ENCODE measurements at regions not wholly inside any gene's neighbourhood (a gene's known extent, or its start where the extent isn't known, plus 50 kb on each side); places are given as distances from the start of the nearest gene placed in this dataset.

- no peak for DNase-seq (ENCODE audit: low read depth in 3 of 3, low spot score in 2 of 3)
Measured at GRCh38 chr2:120863146-120863545, 127.5 kb downstream of the GLI2 start.

DNA sequence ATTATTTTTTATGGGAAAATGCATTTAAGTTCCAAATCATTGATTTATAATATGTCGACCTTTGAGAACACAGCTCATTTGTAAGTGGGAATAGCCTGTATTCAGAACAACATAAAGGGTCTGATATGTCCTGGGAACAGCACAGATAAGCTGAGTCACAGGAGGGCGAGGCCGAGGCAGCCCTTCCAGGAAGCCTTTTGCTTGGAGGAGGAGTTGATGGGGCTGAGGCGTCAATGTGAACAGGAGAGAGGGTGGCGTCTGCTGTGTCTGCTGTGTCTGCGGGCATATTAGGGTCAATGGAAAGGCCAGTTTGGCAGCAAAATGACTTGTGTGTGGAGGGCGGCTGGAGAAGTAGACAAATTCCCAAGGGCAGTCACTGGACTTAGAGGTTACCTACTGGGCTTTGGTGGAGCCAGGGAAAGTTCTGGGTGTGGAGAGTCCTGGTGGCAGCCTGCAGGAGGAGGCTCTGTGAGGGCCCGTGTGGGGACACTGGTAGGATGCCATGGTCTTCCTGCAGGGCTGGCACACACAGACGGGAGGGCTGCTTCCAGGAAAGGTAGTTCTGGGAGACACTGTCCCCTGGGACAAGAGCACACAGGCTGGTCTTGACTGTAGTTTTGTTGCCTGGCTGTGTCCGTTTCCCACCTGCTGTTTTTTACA, 128.1 kb downstream of the GLI2 start:
- no peak for DNase-seq (ENCODE audit: low read depth in 3 of 3, low spot score in 2 of 3)

DNA sequence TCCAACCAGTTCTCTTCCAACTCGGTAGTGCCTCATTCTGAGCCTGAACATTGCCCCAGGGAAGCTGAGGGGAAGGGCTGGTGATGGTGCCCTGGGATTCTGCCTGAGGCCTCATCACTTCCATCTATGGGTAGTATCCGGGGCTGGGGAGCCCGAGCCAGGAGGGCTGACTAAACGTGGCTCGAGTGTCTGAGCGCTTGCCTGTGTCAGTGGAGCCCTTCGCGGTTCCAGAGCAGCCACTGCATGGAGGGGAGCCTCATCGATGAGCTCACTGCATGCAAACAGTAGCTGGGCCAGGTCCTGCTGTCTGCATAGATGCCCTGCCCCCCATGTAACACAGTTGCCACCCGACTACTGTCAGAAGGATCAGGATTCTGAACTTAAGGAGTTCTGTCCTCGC, 129.3 kb downstream of the GLI2 start:
- DNase-seq (ENCODE audit: low read depth in 3 of 3, low spot score in 2 of 3), result no peak

GRCh38 chr2:120865656-120866055, 130.0 kb downstream of the GLI2 start:
- DNase-seq (ENCODE audit: low read depth in 3 of 3, low spot score in 2 of 3), result no peak

DNA sequence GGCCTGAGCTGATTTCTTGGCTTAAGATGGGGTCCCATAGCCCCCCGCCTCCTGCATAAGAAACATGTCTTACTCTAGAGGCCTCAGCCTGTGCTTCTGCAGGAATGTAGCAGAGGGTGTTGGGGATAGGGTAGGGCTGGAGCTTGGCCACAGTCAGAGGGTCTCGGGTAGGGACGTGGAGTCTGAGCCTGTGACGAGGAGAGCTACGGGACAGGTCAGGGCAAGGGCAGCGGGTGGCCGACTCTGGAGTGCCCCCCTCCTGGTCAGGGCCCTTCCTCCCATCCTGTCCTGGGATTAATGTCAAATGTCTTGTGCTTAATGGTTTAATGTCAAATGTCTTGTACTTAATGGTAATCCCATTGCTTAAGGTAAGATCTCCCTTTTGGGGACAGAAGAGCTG, 130.4 kb downstream of the GLI2 start:
- DNase-seq (ENCODE audit: low read depth in 3 of 3, low spot score in 2 of 3), result no peak

DNA sequence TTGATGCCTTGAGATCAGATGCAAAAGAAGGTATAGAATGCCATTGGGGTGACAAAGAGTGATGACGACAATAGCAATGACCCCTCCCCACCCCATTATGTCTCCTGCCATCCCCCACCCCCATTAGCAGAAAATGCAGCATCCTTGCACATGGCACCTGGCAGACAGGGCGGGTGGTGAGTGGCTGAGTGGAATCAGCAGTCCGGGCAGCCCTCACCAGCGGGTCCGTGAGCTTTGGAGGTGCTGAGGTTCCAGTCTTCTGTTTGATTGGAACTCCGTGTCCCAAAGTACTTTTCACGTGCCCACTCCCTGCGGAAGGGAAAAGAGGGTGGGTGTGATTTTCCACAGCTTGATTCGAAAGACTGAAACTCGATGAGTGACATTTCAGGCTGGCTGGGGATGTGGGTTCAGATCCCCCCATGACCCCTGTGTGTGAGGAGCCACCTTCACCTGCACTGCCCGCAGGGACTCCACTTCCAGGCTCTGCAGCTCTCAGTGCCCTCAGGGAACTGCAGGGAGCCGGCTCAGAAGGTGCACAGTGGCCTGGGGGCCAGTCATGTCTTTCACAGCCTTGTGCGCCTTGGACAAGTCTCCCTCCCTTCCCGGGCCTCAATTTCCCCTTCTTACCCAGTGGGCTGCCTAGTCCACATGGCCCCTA, 130.9 kb downstream of the GLI2 start:
- no peak for DNase-seq (ENCODE audit: low read depth in 3 of 3, low spot score in 2 of 3)

DNA sequence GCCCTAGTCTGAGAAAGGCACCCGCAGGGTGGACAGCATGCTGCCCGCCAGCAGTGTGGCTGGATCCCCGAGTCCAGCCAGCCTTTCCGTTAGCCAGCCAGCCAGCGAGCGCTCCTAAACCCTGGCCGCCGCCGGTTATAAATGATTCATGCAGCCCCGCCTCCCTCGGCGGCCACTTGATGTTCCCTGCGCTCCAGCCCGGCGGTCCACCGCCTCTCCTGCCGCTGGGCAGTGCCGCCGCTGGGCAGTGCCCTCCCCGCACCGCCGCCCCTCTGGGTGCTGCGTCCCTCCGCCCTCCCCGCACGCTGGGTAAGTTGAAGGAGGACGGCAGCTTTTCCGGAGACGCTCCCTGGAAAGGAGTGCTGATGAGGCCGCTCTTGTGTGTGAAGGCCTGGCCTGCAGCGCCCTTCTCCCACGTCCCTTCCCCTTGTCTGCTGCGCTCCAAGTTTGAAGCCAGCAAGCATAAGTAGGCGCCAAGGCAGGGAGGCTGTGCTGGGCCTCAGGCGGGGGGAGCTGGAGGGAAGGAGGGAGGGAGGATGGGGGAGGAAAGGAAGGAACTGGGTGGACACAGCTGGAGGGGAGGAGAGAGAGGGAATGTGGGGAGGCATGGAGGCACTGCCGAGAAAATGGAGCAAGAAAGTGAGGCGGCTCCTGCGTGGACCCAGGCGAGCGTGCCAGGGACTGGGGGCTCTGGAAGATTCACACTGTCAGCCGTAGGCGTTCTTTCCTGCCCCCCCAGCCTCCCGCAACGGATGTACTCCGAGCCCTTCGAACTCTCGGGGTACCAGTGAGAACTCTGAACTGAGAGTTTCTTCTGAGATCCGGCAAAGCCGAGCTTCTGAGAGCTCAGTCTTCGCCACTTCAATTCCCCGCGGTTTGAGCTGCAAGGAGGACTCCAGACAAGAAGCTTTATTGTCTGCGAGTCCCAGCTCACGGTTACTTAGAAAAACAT, 131.9 kb downstream of the GLI2 start:
- DNase-seq (ENCODE audit: low read depth in 3 of 3, low spot score in 2 of 3), result peak in 2 of 3 donors; percentile 61 to 62

DNA sequence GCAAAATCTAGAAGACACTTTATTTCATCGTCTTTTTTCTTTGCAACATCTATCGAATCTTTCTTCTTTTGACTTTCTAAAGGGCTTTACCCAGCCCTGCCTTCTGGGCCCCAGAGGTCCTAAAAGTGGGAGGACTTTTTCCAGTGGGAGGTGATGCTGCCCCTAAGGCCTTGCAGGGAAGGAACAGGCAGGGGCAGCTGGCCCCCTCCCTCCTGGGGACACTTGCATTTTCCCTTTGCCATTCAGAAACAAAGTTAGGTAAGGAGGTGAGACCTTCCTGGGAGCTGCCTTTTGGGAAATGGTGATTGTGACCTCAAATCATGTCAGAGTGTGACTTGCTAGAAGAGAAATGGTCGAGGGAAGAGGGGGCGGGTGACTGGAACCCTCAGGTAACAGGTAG, 132.7 kb downstream of the GLI2 start:
- no peak for DNase-seq (ENCODE audit: low read depth in 3 of 3, low spot score in 2 of 3)

GRCh38 chr2:120869036-120869729, 133.5 kb downstream of the GLI2 start:
- DNase-seq (ENCODE audit: low read depth in 3 of 3, low spot score in 2 of 3), result no peak

DNA sequence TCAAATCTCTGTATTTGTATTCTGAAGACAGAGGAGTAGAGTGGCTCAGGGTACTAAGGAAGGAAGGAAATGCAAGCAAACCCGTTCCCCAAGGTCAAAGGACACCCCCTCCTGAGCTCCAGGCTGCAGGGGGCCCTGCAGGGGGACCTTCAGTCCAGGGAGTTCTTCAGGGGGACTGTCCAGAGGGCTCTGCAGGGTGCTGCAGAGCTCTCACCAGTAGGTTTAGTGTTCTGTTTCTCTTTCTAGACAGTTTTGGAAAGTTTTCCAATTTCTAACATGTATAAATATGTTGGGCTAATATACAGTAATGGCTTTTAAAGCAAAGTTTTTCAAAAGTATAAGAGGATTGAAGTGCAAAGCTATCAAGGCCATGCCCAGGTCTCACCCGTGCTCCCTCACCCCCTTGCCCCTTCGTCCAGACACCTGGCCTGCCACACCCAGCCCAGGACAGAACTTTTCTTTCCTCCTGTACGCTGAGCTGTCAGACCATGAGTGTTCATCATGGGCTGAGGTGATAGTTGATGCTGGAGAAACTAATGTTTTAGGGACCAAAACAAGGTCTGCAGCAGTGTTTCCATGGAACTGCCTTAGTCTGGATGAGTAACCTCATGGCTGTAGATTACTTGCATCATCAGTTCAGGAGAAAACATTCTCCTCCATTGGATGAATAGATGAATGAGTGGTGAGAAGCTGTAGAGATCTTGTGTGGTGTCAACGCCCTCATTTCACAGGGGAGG, 134.2 kb downstream of the GLI2 start:
- no peak for DNase-seq (ENCODE audit: low read depth in 3 of 3, low spot score in 2 of 3)

- DNase-seq (ENCODE audit: low read depth in 3 of 3, low spot score in 2 of 3), result no peak
Measured at GRCh38 chr2:120870467-120870788, 134.8 kb downstream of the GLI2 start.

- no peak for DNase-seq (ENCODE audit: low read depth in 3 of 3, low spot score in 2 of 3)
Measured at GRCh38 chr2:120871016-120871635, 135.5 kb downstream of the GLI2 start.

DNA sequence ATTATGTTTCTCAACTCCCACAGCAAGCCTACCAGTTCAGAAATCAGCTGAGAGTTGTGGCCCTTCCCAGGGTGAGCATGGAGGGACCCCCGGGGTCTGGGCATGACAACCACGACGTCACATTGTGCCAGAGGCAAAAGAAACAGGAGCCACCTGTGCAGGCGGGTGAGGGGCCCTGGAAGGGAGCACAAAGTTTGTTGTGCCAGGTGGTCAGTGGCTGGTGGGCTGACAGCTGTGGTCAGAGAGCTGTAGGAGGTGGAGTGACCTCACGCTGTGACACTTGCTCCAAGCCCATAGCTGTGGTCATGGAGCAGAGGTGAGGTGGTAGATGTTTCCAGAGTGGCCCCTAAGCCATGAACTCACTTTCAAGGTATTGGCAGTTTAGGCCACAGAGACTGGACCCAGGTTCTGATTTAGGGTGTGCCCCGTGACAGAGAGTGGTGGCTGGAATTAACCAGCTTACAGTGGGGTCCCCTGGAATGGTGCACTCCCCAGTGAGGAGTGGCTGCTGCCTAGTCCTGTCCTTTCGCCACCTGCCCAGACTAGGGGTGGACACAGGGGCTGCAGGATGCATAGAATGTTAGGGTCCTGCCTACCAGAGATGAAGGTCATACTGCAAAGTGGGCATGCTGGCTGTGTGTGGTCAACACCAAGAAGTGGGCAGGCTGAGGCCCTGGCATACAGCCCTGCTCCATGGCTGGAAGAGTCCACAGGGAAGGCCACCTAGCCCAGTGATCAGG, 136.4 kb downstream of the GLI2 start:
- DNase-seq (ENCODE audit: low read depth in 3 of 3, low spot score in 2 of 3), result no peak

- DNase-seq (ENCODE audit: low read depth in 3 of 3, low spot score in 2 of 3), result no peak
Measured at GRCh38 chr2:120873958-120874887, 138.6 kb downstream of the GLI2 start.

- DNase-seq (ENCODE audit: low read depth in 3 of 3, low spot score in 2 of 3), result no peak
Measured at GRCh38 chr2:120874888-120875275, 139.2 kb downstream of the GLI2 start.

DNA sequence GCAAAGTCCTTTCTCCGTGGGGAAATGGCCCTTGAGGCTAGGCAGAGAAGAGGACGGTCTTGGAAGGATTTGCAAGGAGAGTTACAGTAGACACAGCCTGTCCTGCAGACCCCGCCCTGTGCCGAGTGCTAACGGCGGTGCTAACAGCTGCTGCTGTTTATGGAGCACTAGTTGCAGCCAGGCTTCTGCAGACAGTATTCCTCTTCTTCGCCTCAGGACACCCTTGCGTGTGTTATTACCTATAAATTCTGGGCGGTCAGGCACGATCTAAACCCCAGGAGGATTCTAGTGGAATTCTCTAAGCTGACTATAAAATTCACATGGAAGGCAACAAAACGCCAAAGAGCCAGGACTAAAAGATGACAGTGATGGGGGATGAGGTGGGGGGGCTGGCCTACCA, 139.8 kb downstream of the GLI2 start:
- DNase-seq (ENCODE audit: low read depth in 3 of 3, low spot score in 2 of 3), result no peak

GRCh38 chr2:120876526-120877280, 141.0 kb downstream of the GLI2 start:
- DNase-seq (ENCODE audit: low read depth in 3 of 3, low spot score in 2 of 3), result no peak

GRCh38 chr2:120877409-120877808, 141.7 kb downstream of the GLI2 start:
- DNase-seq (ENCODE audit: low read depth in 3 of 3, low spot score in 2 of 3), result no peak
